SIG-M5 treated with dmso at 0.1 percent for 504 hours (cell line): ENCODE measurements at regions not wholly inside any gene's neighbourhood (a gene's known extent, or its start where the extent isn't known, plus 50 kb on each side); places are given as distances from the start of the nearest gene placed in this dataset.
A peak's percentile ranks its signal among the peaks of the same experiment; 100 is the strongest.

Source experiments
- DNase-seq: peaks from one replicate; lab custom pipeline; 2025; ENCODE audit not compliant: unreplicated experiment; lab: John Stamatoyannopoulos, UW

- DNase-seq = no peak
Measured at GRCh38 chr2:174669336-174669735, 71.7 kb upstream of the WIPF1 start.

- DNase-seq = no peak
Measured at GRCh38 chr2:174668075-174668474, 70.5 kb upstream of the WIPF1 start.

- DNase-seq = no peak
Measured at GRCh38 chr2:174667250-174667860, 69.8 kb upstream of the WIPF1 start.

- no peak for DNase-seq
Measured at GRCh38 chr2:174666845-174667244, 69.2 kb upstream of the WIPF1 start.

- DNase-seq = peak; percentile 92
Measured at GRCh38 chr2:174666312-174666711, 68.7 kb upstream of the WIPF1 start.

- no peak for DNase-seq
Measured at GRCh38 chr2:174664084-174664759, 66.6 kb upstream of the WIPF1 start.

- no peak for DNase-seq
Measured at GRCh38 chr2:174663550-174663949, 65.9 kb upstream of the WIPF1 start.

- peak; percentile 21 for DNase-seq
Measured at GRCh38 chr2:174662859-174663258, 65.3 kb upstream of the WIPF1 start.

GRCh38 chr2:174662459-174662858 is 64.9 kb upstream of the WIPF1 start:
- no peak for DNase-seq

- DNase-seq = no peak
Measured at GRCh38 chr2:174660984-174661675, 63.5 kb upstream of the WIPF1 start.

- no peak for DNase-seq
Measured at GRCh38 chr2:174659069-174659900, 61.7 kb upstream of the WIPF1 start.

- DNase-seq = no peak
Measured at GRCh38 chr2:174656676-174657176, 59.1 kb upstream of the WIPF1 start.

GRCh38 chr2:174656035-174656434 is 58.4 kb upstream of the WIPF1 start:
- no peak for DNase-seq

- no peak for DNase-seq
Measured at GRCh38 chr2:174654419-174654941, 56.9 kb upstream of the WIPF1 start.

- no peak for DNase-seq
Measured at GRCh38 chr2:174648896-174649295, 51.3 kb upstream of the WIPF1 start.
